ENCODE measurements at regions not wholly inside any gene's neighbourhood (a gene's known extent, or its start where the extent isn't known, plus 50 kb on each side); places are given as distances from the start of the nearest gene placed in this dataset.

DNA sequence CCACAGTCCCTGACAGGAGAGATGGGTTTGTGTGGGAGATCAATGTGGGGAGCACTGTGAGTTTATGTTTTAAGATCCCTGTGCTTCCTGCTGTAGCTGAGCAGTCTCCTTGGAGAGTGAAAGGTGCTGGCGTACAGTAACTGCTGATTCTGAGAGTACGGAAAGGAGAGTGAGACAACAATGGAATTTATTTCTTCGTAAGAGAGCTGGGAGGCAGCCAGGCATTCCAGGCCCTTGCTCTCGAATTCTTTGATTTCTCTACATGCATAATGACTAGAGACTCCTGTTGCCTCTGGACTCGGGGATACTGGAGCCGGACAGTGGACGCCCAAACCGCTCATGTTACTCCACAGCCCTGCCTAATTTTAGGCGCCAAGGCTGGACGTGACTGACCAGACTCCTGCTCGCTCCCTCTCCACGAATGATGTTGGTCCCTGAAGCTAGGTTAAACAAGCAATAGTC is 131.0 kb upstream of the PHACTR1 start:
- H3K27me3 ChIP-seq: no peaks in the 10 kb centered on the region
- TF ChIP-seq, protein P1, sequence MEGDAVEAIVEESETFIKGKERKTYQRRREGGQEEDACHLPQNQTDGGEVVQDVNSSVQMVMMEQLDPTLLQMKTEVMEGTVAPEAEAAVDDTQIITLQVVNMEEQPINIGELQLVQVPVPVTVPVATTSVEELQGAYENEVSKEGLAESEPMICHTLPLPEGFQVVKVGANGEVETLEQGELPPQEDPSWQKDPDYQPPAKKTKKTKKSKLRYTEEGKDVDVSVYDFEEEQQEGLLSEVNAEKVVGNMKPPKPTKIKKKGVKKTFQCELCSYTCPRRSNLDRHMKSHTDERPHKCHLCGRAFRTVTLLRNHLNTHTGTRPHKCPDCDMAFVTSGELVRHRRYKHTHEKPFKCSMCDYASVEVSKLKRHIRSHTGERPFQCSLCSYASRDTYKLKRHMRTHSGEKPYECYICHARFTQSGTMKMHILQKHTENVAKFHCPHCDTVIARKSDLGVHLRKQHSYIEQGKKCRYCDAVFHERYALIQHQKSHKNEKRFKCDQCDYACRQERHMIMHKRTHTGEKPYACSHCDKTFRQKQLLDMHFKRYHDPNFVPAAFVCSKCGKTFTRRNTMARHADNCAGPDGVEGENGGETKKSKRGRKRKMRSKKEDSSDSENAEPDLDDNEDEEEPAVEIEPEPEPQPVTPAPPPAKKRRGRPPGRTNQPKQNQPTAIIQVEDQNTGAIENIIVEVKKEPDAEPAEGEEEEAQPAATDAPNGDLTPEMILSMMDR (IDR thresholded peaks at IDR 0.05): no peak
- DNase-seq: no peak
- intact Hi-C loops (cut with DNase I): no loop called here
- H3K27ac ChIP-seq: no peak overlapping the region
- H3K36me3 ChIP-seq: no peaks in the 10 kb centered on the region
- H3K4me1 ChIP-seq: no peaks in the 10 kb centered on the region
- H3K9ac ChIP-seq (ENCODE audit: low read depth in 2 of 2, low read length in 2 of 2): no peak overlapping the region
- no peak overlapping the region for H3K4me3 ChIP-seq
- no peaks in the 10 kb centered on the region for H3K9me3 ChIP-seq

- no peaks in the 10 kb centered on the region for H3K27me3 ChIP-seq
- no peak overlapping the region for H3K9ac ChIP-seq (ENCODE audit: low read depth in 2 of 2, low read length in 2 of 2)
- intact Hi-C loops (cut with DNase I): no loop called here
- DNase-seq: no peak
- TF ChIP-seq, protein P1 (IDR thresholded peaks at IDR 0.05): no peak
- no peak overlapping the region for H3K27ac ChIP-seq
- H3K4me3 ChIP-seq: no peak overlapping the region
- no peaks in the 10 kb centered on the region for H3K9me3 ChIP-seq
- H3K36me3 ChIP-seq: no peaks in the 10 kb centered on the region
- H3K4me1 ChIP-seq: no peaks in the 10 kb centered on the region
These were observed 129.7 kb upstream of the PHACTR1 start for GRCh38 chr6:12586721-12587480.

- Histone ChIP-seq H3K27ac (no peak overlapping the region), H3K9ac (ENCODE audit: low read depth in 2 of 2, low read length in 2 of 2) (no peak overlapping the region), H3K4me3 (no peak overlapping the region), H3K27me3 (no peaks in the 10 kb centered on the region), H3K36me3 (no peaks in the 10 kb centered on the region), H3K4me1 (no peaks in the 10 kb centered on the region), H3K9me3 (no peaks in the 10 kb centered on the region)
- no peak for DNase-seq
- TF ChIP-seq, protein P1 (IDR thresholded peaks at IDR 0.05): no peak
- intact Hi-C loops (cut with DNase I): no loop called here
These were observed 125.7 kb upstream of the PHACTR1 start for GRCh38 chr6:12590901-12591300.

GRCh38 chr6:12592634-12593033 is 123.9 kb upstream of the PHACTR1 start:
- Histone ChIP-seq H3K9ac (ENCODE audit: low read depth in 2 of 2, low read length in 2 of 2) (no peak overlapping the region), H3K27me3 (no peaks in the 10 kb centered on the region), H3K4me1 (no peaks in the 10 kb centered on the region), H3K36me3 (no peaks in the 10 kb centered on the region), H3K27ac (no peak overlapping the region), H3K4me3 (no peak overlapping the region), H3K9me3 (no peaks in the 10 kb centered on the region)
- intact Hi-C loops (cut with DNase I): no loop called here
- no peak for DNase-seq
- TF ChIP-seq, protein P1 (IDR thresholded peaks at IDR 0.05): no peak

DNA sequence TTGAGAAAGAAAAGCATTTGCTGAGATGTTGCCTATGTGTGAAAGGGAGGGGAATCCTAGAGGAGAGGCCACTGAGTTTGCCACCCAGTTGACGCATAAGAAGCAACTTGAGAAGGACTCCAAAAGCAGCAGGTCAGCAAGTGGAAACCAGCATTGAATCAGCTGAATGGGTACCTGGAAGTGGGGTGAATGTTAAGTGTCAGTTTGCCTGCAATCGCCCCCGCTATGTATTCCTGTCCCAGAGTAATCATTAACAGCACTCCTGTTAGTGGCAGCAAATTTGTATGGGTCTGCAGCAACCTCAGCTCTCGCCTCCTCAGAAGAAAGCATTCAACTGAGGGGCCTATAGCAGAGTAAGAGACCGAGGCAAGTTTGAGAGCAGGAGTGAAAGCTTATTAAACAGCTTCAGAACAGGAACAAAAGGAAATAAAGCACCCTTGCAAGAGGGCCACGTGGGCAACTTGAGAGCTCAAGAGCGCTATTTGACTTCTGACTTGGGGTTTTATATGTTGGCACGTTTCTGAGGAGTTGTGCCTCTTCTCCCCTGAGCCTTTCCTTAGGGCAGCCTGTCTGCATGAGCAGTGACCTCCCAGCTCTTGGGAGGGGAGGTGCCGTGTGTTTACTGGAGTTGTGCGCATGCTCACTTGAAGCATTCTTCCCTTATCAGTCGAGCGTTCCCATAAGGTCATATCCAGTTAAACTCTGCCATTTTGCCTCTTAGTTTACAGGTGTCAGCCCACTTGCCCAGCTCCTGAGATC is 122.6 kb upstream of the PHACTR1 start:
- Histone ChIP-seq H3K4me1 (no peaks in the 10 kb centered on the region), H3K9me3 (no peaks in the 10 kb centered on the region), H3K4me3 (no peak overlapping the region), H3K27me3 (no peaks in the 10 kb centered on the region), H3K36me3 (no peaks in the 10 kb centered on the region), H3K9ac (ENCODE audit: low read depth in 2 of 2, low read length in 2 of 2) (no peak overlapping the region), H3K27ac (no peak overlapping the region)
- no peak for DNase-seq
- intact Hi-C loops (cut with DNase I): no loop called here
- TF ChIP-seq, protein P1 (IDR thresholded peaks at IDR 0.05): no peak
